Stimulated activated CD4-positive, alpha-beta T cell treated with anti-CD3 and anti-CD28 coated beads, Interleukin-4, amount 100 ng/mL, for 48 hours (primary cell): ENCODE measurements at regions not wholly inside any gene's neighbourhood (a gene's known extent, or its start where the extent isn't known, plus 50 kb on each side); places are given as distances from the start of the nearest gene placed in this dataset.

ENCODE experiments used
- DNase-seq, 2 donors: peaks; one replicate each; pipeline ENCODE4 v3.0.0-alpha.2; 2020; ENCODE audit warnings: low read depth in 2 of 2

- DNase-seq = no peak
Observed at GRCh38 chr7:40935435-40935834, 767.5 kb downstream of the INHBA start.

- DNase-seq = no peak
Observed at GRCh38 chr7:40923626-40924025, 779.3 kb downstream of the INHBA start.

DNA sequence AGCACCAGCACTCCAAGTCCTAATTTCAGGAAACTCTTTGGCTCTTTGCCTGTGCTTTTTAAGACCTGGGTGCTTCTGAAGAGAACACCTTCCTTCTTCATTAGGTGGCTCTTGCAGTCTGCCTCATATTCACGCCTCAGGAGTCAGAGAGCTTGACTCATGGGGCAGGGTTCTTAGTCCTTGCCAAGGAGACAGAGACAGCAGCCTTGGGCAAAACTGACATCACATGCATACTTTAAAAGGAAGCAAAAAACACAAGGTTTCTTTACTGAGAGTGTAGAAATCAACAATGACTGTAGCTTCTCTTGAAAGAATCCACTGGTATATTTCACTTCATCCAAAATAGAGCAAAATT, 780.6 kb downstream of the INHBA start:
- DNase-seq = no peak

GRCh38 chr7:40921589-40922315, 781.1 kb downstream of the INHBA start:
- no peak for DNase-seq

DNA sequence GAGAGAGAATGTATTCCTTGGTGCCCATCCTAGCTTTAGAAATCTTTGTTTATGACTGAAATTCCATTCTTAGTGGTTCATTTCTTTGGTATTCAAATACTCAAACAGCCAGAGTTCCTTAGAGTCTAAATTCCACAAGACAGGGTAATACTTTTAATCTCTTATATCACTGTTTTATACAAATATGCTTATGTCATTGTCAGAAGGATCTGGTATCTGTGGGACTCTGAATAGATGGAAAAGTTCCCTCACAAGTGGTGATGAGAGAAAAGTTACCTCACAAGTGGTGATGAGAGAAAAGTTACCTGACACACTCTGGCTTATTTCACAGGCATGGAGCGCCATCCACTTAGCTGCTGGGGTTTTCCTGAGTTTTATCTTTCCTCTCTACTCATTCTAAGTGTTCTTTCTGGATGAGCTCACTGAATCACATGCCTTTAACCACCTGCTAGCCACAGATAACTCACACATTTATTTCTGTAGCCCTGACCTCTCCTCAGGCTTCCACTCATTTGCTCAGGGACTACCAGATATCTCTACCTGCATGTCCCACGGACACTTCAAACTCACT, 784.0 kb downstream of the SUGCT start:
- no peak for DNase-seq

DNA sequence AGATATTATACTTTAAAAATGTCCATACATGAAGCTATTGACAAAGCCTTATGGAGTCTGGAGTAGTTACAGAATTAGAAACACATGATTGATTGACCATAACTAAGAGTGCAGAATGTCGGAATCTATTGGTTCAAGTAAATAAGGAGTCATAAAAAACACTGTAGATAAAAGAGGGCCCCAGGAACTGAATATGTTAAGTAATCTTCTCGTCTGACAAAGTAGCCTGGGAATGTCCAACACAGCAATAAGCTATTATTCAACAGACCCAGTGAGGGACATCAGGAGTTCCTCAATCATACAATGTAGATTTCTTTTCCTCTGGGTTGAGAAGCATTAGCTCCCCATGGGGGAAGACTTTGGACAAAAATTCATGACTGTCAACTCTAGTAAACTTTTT, 782.0 kb downstream of the SUGCT start:
- DNase-seq = no peak

GRCh38 chr7:40915071-40915470, 780.3 kb downstream of the SUGCT start:
- no peak for DNase-seq
